HG03558 (cell line): ENCODE measurements at regions not wholly inside any gene's neighbourhood (a gene's known extent, or its start where the extent isn't known, plus 50 kb on each side); places are given as distances from the start of the nearest gene placed in this dataset.
"Not testable (repeated sequence)": the region's sequence is repeated elsewhere in the genome, so short reads cannot be mapped to it uniquely, and the experiment has no call there.

Source experiments
- ATAC-seq: cut with Tn5 transposase; IDR thresholded peaks from one replicate; pipeline ENCODE4 v1.9.1; 2021; ENCODE audit warnings: moderate number of reproducible peaks; ENCODE audit not compliant: unreplicated experiment; ENCODE audit errors: extremely low read depth

- not testable (repeated sequence) for ATAC-seq
Measured at GRCh38 chr5:134471858-134472449, 53.5 kb upstream of the JADE2 start.

GRCh38 chr5:134468921-134469400 lies 56.5 kb upstream of the JADE2 start:
- no peak for ATAC-seq

- ATAC-seq = no peak
Measured at GRCh38 chr5:134467231-134467630, 55.5 kb upstream of the CDKN2AIPNL start.

GRCh38 chr5:134466241-134467069 lies 54.8 kb upstream of the CDKN2AIPNL start:
- no peak for ATAC-seq

GRCh38 chr5:134465816-134466240 lies 54.1 kb upstream of the CDKN2AIPNL start:
- peak; percentile 55 for ATAC-seq

GRCh38 chr5:134464988-134465815 lies 53.5 kb upstream of the CDKN2AIPNL start:
- ATAC-seq = no peak

- no peak for ATAC-seq
Measured at GRCh38 chr5:134463991-134464760, 52.5 kb upstream of the CDKN2AIPNL start.

- ATAC-seq = no peak
Measured at GRCh38 chr5:134463176-134463720, 51.6 kb upstream of the CDKN2AIPNL start.

GRCh38 chr5:134462761-134463160 lies 51.1 kb upstream of the CDKN2AIPNL start:
- ATAC-seq = no peak

GRCh38 chr5:134462047-134462575 lies 50.4 kb upstream of the CDKN2AIPNL start:
- ATAC-seq = no peak
